SIG-M5 treated with dmso at 0.1 percent for 504 hours (cell line): ENCODE measurements at regions not wholly inside any gene's neighbourhood (a gene's known extent, or its start where the extent isn't known, plus 50 kb on each side); places are given as distances from the start of the nearest gene placed in this dataset.

ENCODE experiments used
- DNase-seq: peaks from one replicate; lab custom pipeline; 2025; ENCODE audit not compliant: unreplicated experiment; lab: John Stamatoyannopoulos, UW

GRCh38 chr15:47412802-47413201, 304.5 kb upstream of the SEMA6D start:
- no peak for DNase-seq

GRCh38 chr15:47414207-47414606, 303.1 kb upstream of the SEMA6D start:
- DNase-seq = no peak

GRCh38 chr15:47415539-47415971, 301.8 kb upstream of the SEMA6D start:
- no peak for DNase-seq

GRCh38 chr15:47422881-47423665, 294.2 kb upstream of the SEMA6D start:
- no peak for DNase-seq

GRCh38 chr15:47427463-47427862, 289.8 kb upstream of the SEMA6D start:
- DNase-seq = no peak

GRCh38 chr15:47429376-47429775, 287.9 kb upstream of the SEMA6D start:
- no peak for DNase-seq

GRCh38 chr15:47431501-47431900, 285.8 kb upstream of the SEMA6D start:
- DNase-seq = no peak

- no peak for DNase-seq
Measured at GRCh38 chr15:47432826-47433225, 284.5 kb upstream of the SEMA6D start.

GRCh38 chr15:47434596-47434995, 282.7 kb upstream of the SEMA6D start:
- no peak for DNase-seq

GRCh38 chr15:47437491-47437890, 279.8 kb upstream of the SEMA6D start:
- no peak for DNase-seq

GRCh38 chr15:47439146-47440111, 277.9 kb upstream of the SEMA6D start:
- no peak for DNase-seq

GRCh38 chr15:47442371-47442770, 274.9 kb upstream of the SEMA6D start:
- DNase-seq = no peak

GRCh38 chr15:47443839-47444238, 273.5 kb upstream of the SEMA6D start:
- DNase-seq = no peak

- no peak for DNase-seq
Measured at GRCh38 chr15:47445723-47446392, 271.4 kb upstream of the SEMA6D start.

GRCh38 chr15:47460795-47461573, 256.3 kb upstream of the SEMA6D start:
- DNase-seq = peak; percentile 36

- no peak for DNase-seq
Measured at GRCh38 chr15:47461652-47462141, 255.6 kb upstream of the SEMA6D start.

GRCh38 chr15:47466357-47466756, 250.9 kb upstream of the SEMA6D start:
- no peak for DNase-seq

GRCh38 chr15:47470983-47471382, 246.3 kb upstream of the SEMA6D start:
- DNase-seq = no peak

GRCh38 chr15:47473106-47473725, 244.1 kb upstream of the SEMA6D start:
- no peak for DNase-seq

GRCh38 chr15:47473832-47474231, 243.5 kb upstream of the SEMA6D start:
- no peak for DNase-seq
